ENCODE measurements at regions not wholly inside any gene's neighbourhood (a gene's known extent, or its start where the extent isn't known, plus 50 kb on each side); places are given as distances from the start of the nearest gene placed in this dataset.

DNA sequence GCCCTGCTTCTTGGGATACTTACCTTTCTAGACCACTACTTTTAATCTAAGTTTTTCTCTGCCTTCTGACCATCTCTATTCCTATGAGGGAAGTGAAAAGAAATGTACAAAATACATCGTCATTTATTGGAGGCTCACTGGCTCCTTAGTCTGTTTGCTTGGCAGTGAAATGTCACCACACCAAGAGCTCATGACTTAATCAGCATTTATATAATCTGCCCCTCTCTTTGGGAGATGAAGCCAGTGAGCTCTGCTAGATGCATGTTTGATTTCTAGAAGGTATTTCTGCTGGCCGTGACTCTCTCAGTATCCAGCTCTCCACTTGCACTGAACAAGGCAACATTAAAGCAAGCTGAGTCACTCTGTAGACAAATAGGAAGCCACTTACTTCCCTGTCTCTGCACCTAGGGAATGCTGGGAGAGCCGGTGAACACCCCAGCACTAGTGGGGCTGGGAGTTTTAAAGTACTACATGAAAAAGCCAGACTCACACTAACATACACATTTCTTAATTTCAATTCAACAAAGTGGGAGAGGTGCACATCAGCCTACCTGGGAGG, 79.1 kb downstream of the MID1IP1 start:
- TF ChIP-seq, protein P1, sequence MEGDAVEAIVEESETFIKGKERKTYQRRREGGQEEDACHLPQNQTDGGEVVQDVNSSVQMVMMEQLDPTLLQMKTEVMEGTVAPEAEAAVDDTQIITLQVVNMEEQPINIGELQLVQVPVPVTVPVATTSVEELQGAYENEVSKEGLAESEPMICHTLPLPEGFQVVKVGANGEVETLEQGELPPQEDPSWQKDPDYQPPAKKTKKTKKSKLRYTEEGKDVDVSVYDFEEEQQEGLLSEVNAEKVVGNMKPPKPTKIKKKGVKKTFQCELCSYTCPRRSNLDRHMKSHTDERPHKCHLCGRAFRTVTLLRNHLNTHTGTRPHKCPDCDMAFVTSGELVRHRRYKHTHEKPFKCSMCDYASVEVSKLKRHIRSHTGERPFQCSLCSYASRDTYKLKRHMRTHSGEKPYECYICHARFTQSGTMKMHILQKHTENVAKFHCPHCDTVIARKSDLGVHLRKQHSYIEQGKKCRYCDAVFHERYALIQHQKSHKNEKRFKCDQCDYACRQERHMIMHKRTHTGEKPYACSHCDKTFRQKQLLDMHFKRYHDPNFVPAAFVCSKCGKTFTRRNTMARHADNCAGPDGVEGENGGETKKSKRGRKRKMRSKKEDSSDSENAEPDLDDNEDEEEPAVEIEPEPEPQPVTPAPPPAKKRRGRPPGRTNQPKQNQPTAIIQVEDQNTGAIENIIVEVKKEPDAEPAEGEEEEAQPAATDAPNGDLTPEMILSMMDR (IDR thresholded peaks at IDR 0.05) = no peak
- TF ChIP-seq EP300 (IDR thresholded peaks at IDR 0.05) (no peak), POLR2AphosphoS5 (IDR thresholded peaks at IDR 0.05) (no peak), POLR2A (IDR thresholded peaks at IDR 0.05) (no peak)
